HG03378 (cell line): ENCODE measurements at regions not wholly inside any gene's neighbourhood (a gene's known extent, or its start where the extent isn't known, plus 50 kb on each side); places are given as distances from the start of the nearest gene placed in this dataset.
"Not testable (repeated sequence)": the region's sequence is repeated elsewhere in the genome, so short reads cannot be mapped to it uniquely, and the experiment has no call there.

Source experiments
- ATAC-seq: cut with Tn5 transposase; IDR thresholded peaks from one replicate; pipeline ENCODE4 v1.9.1; 2021; ENCODE audit warnings: mild to moderate bottlenecking, moderate library complexity; ENCODE audit not compliant: unreplicated experiment

DNA sequence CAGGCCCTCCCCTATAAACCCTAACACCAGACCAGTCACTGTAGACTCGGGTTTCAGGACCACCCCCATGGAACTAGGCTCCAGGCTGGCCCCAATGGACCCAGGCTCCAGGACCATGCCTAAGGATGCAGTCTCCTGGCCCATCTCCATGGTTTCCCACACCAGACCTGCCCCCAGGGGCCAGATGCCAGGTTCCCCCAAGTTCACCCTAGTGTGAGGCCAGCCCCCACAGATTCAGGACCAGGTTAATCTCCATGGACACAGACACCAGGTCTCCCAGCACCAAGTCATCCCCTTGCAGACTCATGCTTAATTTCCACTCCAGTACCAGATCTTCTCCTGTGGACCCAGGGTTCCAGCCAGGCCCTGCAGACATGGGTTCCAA, 103.8 kb upstream of the LANCL2 start:
- ATAC-seq = no peak

DNA sequence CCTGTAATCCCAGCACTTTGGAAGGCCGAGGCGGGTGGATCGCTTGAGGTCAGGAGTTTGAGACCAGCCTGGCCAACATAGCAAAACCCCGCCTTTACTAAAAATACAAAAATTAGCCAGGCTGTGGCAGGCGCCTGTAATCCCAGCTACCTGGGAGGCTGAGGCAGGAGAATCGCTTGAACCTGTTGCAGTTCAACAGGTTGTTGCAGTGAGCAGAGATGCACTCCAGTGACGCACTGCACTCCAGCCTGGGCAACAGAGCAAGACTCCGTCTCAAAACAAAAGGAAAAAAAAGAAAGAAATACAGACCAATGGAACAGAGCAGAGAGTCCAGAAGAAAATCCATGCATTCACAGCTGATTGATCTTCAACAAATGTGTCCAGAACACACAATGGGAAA, 99.8 kb upstream of the LANCL2 start:
- not testable (repeated sequence) for ATAC-seq

DNA sequence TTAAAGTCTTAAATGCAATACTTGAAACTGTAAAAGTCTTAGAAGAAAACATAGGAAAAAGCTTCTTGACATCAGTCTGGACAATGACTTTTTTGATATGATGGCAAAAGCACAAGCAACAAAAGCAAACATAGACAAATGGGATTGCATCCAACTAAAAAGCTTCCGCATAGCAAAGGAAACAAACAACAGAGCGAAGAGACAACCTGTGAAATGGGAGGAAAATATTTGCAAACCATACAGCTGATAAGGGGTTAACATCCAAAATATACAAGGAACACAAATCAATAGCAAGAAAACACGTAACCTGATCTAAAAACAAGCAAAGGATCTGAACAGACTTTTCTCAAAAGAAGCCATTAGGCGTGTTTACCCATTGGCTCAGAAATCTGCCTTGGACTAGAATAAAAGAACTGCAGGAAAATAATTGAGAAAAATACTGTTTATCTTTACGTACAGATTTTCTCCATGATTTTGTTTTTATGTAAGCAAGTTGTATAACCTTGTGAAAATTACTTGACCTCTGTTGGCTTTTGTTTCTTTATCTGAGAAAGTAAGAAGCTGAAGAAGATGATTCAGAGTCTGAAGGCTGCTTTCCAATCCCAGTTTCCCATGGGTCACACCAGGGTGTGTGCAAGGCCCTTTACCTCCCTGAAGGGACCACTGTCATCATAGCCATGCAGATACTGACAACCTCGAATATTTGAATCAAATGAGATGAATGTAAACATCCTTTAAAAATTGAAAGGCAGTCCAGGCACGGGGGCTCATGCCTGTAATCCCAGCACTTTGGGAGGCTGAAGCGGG, 99.1 kb upstream of the LANCL2 start:
- ATAC-seq = no peak

DNA sequence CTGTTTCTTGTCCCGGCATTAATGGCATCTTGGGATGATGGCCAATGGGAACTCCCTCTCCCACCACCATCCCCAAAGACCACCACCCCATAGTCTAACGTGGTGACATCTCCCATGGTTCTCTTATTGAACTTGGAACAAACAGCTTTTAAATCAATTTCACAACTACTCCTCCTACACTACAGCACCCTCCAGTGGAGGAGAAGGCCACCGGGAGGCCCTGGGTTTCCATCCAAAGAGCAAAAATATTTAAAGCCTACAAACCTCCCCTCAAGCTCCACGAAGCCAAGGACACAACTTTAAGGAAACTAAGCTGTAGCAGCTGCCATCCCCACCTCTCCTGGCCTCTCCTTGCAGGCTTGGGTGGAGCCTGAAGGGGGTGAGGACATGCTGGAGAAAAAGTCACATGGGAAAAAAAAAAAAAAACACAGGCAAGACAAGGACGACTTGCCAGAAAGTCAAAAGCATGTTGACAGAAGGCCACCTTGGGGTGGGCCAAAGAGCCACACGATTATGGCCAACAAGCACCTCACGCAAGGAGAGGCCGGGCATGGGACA, 94.0 kb upstream of the LANCL2 start:
- no peak for ATAC-seq

DNA sequence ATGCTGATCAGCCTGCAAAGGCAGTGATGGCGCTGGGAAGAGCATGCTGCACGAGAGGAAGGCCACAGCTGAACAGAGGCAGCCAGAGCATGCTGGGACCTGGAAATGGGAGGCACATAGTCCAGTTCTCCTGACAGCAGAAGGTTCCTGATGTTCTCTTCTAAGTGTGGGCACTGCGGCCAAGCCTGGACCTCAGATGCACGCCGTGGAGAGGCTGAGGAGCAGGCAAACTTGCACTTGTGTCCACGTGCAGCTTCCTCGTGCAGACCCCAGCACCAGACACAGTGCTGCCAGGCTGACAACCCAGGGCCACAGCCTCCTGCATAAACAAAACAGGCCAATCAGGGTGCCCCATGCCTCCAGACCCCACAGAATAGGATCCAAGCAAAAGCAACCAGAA, 93.5 kb upstream of the LANCL2 start:
- ATAC-seq = no peak

DNA sequence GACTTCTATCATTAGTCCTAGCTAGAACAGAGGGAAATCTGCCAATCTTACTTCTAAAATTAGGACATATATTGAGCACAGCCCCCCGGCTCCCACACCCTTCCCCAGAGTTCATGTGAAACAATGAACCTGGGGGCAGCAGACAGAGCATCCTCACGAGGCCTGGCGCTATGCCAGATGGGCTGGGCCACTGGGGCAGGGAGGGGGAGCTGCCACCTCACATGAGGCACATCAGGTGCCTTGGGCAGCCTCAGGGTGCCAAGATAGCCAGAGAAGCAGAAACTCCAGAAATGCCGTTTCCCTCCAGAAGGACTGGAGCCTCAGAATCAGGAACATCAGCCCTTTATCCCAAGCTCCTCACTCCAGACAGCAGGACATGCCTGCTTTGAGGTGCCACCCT, 92.8 kb upstream of the LANCL2 start:
- no peak for ATAC-seq

DNA sequence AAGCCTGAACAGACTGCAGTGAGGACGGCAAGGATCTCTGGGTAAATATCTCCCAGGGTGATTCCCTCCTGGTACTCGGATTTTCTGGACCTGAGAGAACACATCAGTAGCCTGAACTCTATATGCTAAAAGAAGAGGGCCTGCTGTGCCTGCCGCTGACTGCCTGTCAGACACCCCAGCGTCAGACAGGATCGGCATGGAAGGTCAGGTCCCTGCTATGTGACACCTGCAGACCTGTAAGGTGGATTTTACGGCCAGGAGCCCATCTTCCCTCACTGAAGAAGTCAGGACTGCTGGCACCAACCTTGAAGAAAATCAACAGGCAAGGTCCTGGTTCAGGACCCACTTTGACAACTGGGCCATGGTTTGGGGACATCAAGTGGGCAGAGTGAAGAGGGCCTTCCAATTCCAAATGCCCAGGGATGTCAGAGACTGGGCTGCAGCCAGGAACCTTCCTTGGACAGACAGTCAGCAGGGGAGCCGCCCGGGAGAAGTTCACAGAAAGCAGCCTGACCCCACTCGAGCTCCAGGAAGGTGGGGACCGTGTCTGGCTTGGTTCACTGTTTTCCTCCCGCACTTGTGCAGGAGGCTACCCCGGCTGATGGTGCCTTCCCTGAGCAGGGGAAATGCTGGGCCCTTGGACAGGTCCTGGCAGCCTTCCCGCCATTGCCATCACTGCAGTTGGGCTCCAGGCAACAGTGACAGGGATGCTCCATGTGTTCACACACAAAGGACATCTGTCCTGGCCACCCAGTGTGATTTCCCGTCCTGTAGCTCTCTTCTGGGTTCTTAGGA, 91.8 kb upstream of the LANCL2 start:
- ATAC-seq = no peak

DNA sequence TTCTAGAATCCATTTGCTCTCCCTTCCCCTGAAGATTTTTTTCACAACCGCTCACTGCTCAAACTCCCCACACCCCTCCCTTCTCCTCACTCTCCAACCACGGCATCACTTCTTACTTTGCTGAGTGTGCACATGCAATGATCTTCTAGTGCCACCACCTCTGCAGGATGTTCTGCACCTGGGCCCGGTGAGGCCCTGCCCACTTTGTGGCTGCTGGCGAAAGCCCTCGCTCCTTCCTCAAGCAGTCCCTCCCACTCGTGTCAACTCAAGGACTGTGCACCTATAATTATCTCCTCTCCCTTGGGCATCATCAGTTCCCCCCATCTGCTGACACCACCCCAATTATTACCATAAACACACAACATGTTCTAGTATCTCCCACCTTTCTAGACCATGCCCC, 91.0 kb upstream of the LANCL2 start:
- no peak for ATAC-seq

DNA sequence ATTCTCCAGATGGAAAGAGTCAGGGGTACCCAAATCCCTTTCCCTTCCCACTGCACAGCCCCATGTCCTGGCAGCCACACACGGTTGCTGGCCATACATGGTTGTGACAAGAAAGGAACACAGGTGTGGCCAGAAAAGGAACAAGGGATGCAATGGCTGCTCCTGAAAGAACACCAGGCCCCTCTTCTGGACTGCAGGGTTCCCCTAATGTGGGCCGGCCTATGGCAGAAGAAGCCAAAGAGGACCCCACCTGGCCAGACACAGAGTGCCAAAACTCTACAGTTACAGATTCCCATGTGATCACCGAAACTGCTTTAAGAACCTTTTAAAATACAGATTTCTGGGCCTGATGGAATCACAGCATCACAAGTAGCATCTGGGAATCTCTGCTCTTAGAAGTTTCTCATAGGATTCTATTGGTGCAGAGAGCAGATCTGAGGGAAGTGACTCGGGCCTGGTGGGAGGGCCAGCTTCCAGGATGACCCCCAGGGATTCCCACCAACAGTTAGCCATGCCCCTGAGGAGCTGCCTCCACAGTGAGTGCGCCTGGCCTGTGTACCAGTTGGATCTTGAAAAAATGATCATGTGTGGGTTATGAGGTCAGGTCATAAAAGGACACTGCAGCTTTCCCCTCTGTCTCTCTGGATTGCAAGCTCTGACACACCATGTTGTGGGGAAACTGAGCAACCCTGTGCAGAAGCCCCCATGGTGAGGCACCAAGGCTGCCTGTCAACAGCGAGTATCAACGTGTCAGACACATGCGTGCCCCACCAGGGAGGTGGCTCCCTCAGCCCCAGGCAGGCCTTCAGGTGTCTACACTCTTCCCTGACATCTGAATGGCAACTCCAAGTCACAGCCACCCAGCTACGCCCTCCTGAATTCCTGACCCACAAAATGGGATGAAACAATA, 89.6 kb upstream of the LANCL2 start:
- no peak for ATAC-seq

DNA sequence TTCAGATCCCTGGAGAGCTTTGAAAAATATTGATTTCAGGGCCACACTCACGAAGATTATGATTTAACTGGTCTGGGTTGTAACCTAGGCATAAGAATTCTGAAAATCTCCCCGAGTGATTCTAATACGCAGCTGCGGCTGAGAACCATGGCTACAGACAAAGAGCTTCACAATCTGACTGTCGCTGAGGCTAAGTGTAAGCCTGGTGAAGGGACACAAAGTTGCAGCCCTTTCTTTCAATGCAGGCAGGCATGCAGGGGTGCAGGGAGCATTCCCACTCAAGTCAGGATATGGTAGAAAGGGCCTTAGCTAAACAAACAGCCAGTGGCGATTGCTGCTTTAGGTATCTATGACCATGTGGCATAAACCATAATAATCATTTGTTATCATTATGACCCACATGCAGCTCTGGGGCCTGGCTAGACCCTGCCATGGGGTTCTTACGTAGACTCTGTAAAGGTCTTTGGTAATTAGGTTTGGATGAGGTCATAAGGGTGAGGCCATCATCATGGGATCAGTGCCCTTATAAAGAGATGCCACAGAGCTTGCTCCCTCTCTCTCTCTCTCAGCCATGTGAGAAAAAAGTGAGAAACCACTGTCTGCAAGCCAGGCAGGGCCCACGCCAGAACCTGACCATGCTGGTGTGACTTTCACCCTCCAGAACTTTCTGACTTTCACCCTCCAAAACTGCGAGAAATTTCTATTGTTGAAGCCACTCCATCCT, 88.4 kb upstream of the LANCL2 start:
- no peak for ATAC-seq

DNA sequence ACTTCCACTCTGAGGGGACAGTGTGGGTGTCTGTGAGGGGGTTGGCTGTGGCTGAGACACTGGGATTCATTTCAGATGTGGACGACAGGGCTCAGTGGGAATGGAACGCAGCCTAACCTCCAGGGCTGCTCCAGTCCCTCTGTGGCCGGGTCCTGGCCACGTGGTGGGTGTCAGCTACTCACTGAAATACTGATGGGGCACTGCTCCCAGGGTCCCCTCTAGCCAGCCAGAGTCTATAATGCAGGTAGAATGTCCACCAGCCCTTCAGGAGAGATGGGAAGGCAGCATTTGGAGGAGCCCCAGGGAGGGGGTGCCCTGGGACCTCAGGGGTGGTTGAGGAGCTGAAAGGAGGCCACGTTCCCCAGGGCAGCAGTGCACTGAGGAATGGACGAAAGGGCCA, 87.2 kb upstream of the LANCL2 start:
- ATAC-seq = no peak

DNA sequence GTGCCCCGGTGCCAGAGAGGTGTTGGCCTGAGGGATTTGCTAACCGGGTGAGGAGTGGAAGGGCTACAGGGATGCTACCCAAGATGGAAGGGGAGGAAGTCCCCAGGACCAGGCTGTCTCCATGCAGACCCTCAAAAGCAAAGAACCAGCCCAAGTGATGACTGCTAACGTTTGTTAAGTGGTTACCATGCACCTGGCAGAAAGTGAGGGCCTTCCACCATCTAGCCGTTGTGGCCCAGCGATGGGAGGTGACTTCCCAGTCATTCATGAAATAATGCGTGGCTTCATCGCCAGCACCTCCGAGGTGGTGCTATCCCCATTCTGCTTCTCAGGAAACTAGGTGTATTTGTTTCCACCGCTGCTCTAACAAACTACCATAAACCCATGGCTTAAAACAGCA, 86.8 kb upstream of the LANCL2 start:
- ATAC-seq = no peak

DNA sequence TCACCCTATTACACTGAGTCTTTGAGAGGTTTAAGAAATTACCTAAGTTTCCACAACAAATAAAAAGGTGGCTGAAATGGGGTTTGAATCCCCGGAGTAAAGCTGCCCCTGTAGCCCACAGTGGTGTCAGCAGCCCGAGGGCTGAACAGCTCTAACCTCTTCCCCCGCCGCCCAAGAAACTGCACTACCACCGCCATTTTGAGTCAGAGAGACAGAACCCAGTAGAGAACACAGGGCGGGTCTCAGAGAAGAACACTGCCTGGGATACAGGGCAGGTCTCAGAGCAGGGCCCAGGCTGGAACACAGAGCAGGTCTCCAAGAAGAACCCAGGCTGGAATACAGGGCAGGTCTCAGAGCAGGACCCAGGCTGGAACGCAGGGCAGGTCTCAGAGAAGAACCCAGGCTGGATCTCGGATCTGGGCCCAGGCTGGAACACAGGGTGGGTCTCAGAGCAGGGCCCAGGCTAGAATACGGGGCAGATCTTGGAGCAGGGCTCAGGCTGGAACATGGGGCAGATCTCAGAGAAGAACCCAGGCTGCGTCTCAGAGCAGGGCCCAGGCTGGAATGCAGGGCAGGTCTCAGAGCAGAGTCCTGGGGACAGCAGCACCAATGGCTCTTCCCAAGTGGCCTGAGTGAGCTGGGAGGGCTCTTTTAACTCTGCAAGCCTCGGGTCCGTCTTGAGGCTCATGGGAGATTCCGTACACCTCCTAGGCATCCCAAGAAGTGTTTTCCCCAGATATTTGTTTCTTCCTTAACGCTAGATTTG, 85.9 kb upstream of the LANCL2 start:
- ATAC-seq = no peak

DNA sequence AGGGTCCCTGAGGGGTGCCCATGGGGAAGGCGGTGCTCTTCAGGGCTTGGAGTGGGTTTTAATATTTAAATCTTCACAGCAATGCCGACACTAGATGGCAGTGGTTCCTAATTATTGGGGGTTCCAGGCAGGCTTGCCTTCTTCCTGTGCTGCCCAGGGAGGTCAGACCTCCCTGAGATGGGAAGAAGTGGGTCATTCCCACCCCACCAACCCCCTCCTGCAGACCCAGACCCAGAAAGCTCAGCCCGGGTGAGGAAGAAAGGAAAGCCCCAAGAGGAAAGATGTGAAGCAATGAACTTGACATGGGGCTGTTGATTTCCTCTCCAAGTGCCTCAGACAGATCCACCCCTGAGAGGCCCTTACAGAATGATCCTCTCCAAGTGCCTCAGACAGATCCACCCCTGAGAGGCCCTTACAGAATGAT, 85.1 kb upstream of the LANCL2 start:
- peak; percentile 94 for ATAC-seq

DNA sequence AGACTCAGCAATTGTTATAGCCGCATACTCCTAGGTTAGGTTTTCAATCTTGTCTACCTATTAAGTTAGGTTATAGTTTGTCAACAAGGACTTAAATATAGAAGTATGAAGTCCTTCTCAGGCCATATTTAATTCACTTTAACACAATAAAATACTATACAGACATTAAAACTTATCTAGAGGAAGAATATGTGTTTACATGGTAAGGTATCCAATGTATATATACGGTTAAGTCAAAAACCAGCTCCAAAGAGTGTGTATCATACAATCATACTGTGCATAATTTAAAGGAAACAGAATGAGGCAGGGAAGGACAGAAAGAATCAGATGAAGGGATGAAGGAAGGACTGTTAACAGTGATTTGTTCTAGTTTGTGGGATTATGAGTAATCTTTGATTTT, 79.5 kb upstream of the LANCL2 start:
- ATAC-seq = no peak

DNA sequence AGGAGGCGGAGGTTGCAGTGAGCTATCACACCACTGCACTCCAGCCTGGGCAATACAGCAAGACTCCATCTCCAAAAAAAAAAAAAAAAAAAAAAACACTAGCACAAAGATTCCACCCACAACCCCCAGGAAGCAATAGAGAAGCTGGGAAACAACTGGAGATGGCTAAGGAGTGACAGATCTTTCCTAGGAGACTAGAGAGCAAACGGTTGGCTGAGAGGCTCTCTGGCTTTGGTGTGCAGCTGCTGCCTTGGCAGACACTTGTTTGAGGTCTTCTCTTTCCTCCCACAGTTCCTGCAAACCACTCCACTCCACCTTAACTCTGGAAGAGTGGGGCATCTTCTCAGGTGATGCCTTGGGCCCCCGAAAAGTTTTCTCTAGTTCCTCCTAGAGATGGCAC, 78.5 kb upstream of the LANCL2 start:
- no peak for ATAC-seq

DNA sequence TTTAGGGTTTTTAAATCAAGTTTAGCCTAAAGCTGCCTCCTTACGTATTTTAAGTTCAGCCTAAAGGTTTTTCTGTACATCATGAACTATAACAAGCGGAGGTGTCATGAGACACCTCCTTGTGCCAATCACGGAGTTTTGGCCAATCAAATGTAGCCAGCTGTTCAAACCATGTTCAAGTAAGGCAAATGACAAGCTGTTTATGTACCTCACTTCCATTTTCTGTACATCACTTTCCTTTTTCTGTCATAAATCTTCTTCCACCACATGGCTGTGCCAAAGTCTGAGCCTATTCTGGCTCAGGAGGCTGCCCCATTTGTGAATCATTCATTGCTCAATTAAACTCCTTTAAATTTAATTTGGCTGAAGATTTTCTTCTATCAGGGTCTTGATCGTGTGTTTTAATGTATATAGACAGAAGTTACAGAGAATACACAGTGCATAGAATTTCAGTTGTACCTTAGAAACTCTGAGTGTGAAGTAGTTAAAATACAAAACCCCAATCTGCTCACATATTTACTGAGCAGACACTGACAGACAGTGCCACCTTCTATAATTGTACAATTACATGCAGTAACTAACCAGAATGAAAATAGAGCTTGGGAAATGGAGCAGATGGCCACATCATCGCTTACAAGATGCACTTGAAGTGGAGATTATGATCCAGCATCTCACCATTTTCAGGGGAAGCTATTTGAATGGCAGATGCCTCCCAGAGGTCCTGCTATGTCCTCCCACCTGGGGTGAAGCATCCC, 76.9 kb upstream of the LANCL2 start:
- no peak for ATAC-seq

DNA sequence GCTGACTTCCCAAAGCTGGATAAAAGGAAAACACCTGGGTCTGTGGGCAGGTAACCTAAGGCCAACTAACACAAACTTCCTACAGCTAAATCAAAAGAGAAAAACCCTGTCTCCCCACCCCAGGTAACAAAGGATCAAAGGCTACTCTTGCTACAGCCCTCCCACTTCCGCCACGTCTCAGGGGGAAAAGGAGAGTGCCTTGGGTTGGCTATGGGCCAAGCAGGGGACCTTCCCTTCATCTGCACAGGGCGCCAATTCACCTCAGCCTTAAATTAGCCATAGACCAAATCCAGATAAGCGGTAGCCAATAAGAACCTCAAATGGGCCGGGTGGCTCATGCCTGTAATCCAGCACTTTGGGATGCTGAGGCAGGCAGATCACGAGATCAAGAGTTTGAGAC, 69.1 kb upstream of the LANCL2 start:
- ATAC-seq = no peak
